ENCODE measurements at regions not wholly inside any gene's neighbourhood (a gene's known extent, or its start where the extent isn't known, plus 50 kb on each side); places are given as distances from the start of the nearest gene placed in this dataset.
A peak's percentile ranks its signal among the peaks of the same experiment; 100 is the strongest.

DNA sequence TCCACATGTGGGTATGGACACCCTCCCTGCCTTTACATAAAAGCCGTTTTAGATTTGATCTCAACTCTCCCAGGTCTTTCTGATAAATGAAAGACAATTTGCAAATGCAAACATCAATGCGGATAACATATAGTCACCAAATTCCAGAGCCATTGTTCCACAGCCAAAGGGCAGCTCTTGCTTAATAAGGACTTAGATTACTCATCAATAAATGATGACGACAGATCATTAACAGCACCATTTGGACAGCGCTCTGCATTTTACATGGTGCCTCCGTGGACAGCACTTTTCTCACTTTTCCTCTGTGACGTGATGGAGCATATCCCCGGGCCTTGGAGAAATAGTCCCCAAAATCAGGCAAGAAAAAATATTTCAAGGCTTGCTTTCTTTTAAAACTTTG, 370.3 kb upstream of the CELF2 start:
- Histone ChIP-seq H3K27ac (no peak overlapping the region), H3K9me3 (peaks cover 0 to 1% of the 10 kb centered on the region in 2 donors), H3K4me3 (no peak overlapping the region), H3K4me1 (peaks cover 0 to 13% of the 10 kb centered on the region in 2 donors), H3K36me3 (no peaks in the 10 kb centered on the region), H3K27me3 (no peaks in the 10 kb centered on the region)
- TF ChIP-seq, protein P1, sequence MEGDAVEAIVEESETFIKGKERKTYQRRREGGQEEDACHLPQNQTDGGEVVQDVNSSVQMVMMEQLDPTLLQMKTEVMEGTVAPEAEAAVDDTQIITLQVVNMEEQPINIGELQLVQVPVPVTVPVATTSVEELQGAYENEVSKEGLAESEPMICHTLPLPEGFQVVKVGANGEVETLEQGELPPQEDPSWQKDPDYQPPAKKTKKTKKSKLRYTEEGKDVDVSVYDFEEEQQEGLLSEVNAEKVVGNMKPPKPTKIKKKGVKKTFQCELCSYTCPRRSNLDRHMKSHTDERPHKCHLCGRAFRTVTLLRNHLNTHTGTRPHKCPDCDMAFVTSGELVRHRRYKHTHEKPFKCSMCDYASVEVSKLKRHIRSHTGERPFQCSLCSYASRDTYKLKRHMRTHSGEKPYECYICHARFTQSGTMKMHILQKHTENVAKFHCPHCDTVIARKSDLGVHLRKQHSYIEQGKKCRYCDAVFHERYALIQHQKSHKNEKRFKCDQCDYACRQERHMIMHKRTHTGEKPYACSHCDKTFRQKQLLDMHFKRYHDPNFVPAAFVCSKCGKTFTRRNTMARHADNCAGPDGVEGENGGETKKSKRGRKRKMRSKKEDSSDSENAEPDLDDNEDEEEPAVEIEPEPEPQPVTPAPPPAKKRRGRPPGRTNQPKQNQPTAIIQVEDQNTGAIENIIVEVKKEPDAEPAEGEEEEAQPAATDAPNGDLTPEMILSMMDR (IDR thresholded peaks at IDR 0.05): no peak
- DNase-seq: no peak
- no peak for ATAC-seq
- intact Hi-C loops (cut with DNase I): no loop called here

DNA sequence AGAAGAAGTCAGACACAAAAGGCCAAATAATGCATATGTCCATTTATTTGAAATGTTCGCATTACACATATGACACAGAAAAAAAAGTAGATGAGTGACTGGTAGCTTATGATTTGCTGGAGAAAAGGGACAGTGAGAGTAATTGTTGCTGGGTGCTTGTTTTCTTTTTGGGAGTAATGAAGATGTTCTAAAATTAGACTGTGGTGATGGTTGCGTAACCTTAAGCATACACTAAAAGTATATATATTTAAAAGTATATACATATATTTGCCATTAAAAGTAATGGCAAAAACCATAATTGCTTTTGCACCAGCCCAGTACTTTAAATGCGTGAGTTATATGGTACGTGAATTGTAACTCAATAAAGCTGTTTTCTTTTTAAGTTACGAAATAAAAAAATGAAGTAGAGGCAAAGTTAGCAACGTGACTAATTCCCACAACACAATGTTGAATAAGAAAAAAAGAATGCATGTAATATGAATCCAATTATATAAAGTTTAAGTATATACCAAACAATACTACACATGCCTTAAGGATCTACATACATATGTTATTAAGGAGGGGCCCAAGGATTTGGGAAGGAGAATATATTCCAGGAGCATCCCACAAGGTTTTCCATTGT, 360.4 kb upstream of the CELF2 start:
- no peaks in the 10 kb centered on the region for H3K36me3 ChIP-seq
- no peak for ATAC-seq
- H3K27ac ChIP-seq: no peak overlapping the region
- TF ChIP-seq, protein P1 (IDR thresholded peaks at IDR 0.05): no peak
- peaks cover under 1 to 17% of the 10 kb centered on the region in 2 donors for H3K4me1 ChIP-seq
- no peaks in the 10 kb centered on the region for H3K27me3 ChIP-seq
- no peak overlapping the region for H3K4me3 ChIP-seq
- H3K9me3 ChIP-seq: no peaks in the 10 kb centered on the region
- intact Hi-C loops (cut with DNase I): no loop called here
- no peak for DNase-seq

DNA sequence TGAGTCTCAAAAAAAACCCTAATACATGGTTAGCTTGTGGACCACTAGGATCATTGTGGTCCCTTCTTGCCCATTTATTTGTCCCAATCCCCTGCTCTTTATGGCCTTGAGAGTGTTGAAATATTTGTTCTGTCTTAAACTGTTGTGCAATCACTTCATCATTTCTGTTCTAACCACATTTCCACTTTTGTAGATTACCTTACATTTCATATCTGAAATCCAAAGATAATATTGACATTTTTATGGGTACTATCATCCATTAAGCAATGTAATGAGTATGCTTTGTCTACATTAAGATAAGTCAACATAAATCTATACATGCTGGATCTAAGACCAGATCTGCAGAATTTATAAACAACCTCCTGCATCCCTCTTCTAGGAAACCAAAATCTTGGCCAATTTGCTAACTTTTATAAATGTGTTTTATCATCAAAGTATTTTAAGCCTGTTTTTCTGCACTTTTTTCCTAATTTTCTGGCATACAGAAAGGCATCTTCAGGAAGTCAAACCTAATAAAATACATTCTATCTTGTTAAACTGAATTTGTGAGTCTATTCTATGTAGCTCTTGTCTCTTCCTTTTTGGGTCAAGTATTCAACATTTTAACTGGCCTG, 359.4 kb upstream of the CELF2 start:
- peak overlapping the region in 1 of 2 donors; percentile 16 for H3K27ac ChIP-seq
- H3K27me3 ChIP-seq: no peaks in the 10 kb centered on the region
- peak in 2 of 4 donors; percentile 54 to 69 for DNase-seq
- intact Hi-C loops (cut with DNase I): no loop called here
- no peak overlapping the region for H3K4me3 ChIP-seq
- TF ChIP-seq, protein P1 (IDR thresholded peaks at IDR 0.05): no peak
- H3K36me3 ChIP-seq: no peaks in the 10 kb centered on the region
- ATAC-seq: peak; percentile 57
- H3K9me3 ChIP-seq: no peaks in the 10 kb centered on the region
- H3K4me1 ChIP-seq: peaks cover 11 to 27% of the 10 kb centered on the region in 2 donors

DNA sequence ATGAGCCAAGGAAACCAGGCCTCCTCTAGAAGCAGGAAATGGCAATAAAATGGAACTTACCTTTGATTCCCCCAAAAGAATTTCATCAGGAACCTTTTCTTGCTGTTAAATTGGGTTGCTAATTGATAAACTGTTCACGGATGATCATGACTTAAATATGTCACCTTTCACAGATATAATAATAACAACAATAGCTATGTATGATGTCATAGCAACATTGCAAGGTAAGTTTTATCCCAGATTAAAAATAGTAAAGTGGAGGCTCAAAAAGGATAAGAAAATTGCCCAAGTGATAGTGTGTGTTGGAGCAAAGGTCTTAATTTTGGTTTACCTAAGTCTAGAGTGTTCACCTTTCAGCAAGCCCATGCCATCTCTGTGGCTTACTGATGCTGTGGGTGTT, 357.6 kb upstream of the CELF2 start:
- intact Hi-C loops (cut with DNase I): no loop called here
- ATAC-seq: no peak
- TF ChIP-seq, protein P1 (IDR thresholded peaks at IDR 0.05): no peak

DNA sequence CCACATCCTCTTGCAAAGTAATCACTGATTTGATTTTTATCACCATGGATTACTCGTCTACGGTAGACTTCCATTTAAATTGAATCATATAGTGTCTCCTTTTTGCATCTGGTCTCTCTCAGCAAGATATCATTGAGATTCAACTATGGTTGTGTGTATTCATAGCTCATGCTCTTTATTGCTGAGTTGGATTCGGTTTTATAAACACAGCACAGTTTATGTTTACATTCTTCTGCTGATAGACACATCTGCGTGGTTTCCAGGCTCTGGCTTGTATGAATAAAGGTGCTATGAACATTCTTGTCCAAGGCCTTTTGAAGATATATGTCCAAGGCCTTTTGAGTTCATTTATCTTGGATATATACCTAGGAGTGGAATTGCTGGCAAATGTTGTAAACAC, 356.5 kb upstream of the CELF2 start:
- intact Hi-C loops (cut with DNase I): no loop called here
- Histone ChIP-seq H3K36me3 (no peaks in the 10 kb centered on the region), H3K9me3 (no peaks in the 10 kb centered on the region), H3K4me3 (no peak overlapping the region), H3K27ac (no peak overlapping the region), H3K27me3 (no peaks in the 10 kb centered on the region), H3K4me1 (peaks cover 13 to 35% of the 10 kb centered on the region in 2 donors)
- DNase-seq: peak in 1 of 4 donors; percentile 20
- no peak for ATAC-seq
- TF ChIP-seq, protein P1 (IDR thresholded peaks at IDR 0.05): no peak

More for the DNA sequence above, 357.6 kb upstream of the CELF2 start:
- Histone ChIP-seq H3K4me1 (peaks cover 13 to 35% of the 10 kb centered on the region in 2 donors), H3K27me3 (no peaks in the 10 kb centered on the region), H3K9me3 (no peaks in the 10 kb centered on the region), H3K4me3 (no peak overlapping the region), H3K27ac (no peak overlapping the region), H3K36me3 (no peaks in the 10 kb centered on the region)
- DNase-seq: no peak
